Right ventricle myocardium superior (tissue), 1 donor: ENCODE measurements at regions not wholly inside any gene's neighbourhood (a gene's known extent, or its start where the extent isn't known, plus 50 kb on each side); places are given as distances from the start of the nearest gene placed in this dataset.

Experiments
- ATAC-seq: fragments of 200-7000 bp; cut with Tn5 transposase; one replicate; pipeline ENCODE4 v1.9.1; 2020; ENCODE audit warnings: mild to moderate bottlenecking; ENCODE audit not compliant: poor library complexity
- DNase-seq: peaks from one replicate; pipeline ENCODE4 v3.0.0-alpha.2; 2020
- intact Hi-C: fragments of 100-400 bp; cut with DNase I; formaldehyde crosslinking; loops from one replicate; pipeline ENCODE4 v1.11.2; 2022
- donor health status: DM: no; HTN: yes; CAD: no; lungs with severe emphysema.

- DNase-seq (no peak), ATAC-seq (no peak)
- intact Hi-C loops: no loop called here
These were observed 90.7 kb upstream of the MOCS2 start for GRCh38 chr5:53200306-53200705.

DNA sequence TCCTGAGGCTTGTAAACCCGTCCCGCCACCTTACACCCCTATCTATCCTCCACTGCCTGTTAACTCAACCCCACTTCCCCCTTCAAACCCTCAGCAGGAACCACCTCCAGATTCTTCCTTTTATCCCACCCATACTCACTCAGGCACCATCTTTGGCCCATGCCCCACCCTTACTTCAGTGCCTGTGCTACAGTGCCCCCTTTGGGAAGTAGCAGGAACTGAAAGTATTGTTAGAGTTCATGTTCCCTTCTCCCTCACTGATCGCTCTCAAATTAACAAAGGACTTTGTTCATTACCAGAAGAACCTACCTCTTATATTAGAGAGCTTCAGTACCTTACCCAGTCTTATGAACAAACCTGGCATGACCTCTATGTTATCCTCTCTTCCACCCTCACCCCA is 92.2 kb upstream of the MOCS2 start:
- DNase-seq: no peak
- ATAC-seq: no peak
- intact Hi-C loops: no loop called here

- no peak for ATAC-seq
- no peak for DNase-seq
- intact Hi-C loops: no loop called here
These were observed 97.0 kb upstream of the MOCS2 start for GRCh38 chr5:53206562-53206961.

DNA sequence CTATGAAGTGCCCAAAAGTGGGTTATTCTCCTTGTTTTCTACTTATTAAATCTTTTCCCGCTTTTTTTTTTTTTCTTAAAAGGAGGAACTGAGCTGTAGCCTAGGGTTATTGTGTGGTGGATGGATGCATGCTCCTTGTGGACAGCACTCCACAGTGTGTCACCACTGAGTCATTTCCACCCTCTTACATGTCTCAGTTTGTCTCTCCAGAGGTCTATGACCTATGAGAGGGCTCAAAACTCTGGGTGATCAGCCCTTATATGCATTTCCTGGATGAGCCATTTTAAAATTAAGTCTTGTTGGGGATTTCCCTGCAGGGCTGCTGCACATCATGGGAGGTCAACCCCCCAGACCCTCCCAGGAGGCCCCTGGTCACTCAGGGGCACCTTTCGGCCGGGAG is 102.2 kb upstream of the MOCS2 start:
- DNase-seq: no peak
- no peak for ATAC-seq
- intact Hi-C loops: no loop called here

GRCh38 chr5:53219174-53219573 is 109.6 kb upstream of the MOCS2 start:
- intact Hi-C loops: no loop called here
- no peak for ATAC-seq
- DNase-seq: no peak

DNA sequence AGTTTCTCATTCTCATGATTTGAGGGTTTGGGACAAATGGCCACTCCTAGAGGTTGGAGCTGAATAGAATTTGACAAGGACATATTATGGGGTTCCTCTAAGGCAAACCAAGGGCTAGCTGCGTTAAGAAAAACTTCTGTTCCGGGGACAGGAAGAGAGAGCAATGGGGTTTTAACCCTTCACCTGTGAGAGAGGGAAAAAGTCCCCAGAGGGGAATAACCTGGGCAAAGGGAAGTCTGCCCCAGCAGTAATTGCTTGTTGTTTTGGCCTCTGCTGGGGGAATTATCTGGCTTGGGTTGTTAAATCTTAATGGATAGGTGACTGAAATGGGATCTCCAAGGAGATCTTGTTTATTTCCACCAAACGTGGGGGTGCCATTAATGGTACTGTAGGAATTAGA is 110.1 kb upstream of the MOCS2 start:
- intact Hi-C loops: no loop called here
- DNase-seq (no peak), ATAC-seq (no peak)

GRCh38 chr5:53233645-53234405 is 124.3 kb upstream of the MOCS2 start:
- ATAC-seq: no peak
- intact Hi-C loops: no loop called here
- no peak for DNase-seq

GRCh38 chr5:53236683-53237082 is 127.1 kb upstream of the MOCS2 start:
- intact Hi-C loops: no loop called here
- no peak for ATAC-seq
- no peak for DNase-seq

DNA sequence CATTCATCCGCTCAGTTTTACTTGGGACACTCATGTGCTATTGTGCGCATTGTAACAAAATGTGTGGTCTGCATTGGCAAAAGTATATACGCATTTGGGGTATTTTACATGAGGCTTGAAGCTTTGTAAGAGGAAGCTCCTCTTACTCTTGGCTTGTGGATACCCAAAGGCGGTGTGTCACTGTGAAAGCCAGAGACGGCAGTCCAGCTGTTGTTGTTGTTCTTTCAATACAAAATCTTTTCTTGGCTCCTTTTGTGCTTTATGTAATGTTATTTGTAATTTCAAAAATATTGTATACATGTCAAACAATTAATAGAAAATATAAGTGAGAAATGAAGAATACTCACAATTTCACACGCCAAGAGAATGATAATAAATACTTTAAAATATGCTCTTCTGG is 128.3 kb upstream of the MOCS2 start:
- ATAC-seq: no peak
- DNase-seq: no peak
- intact Hi-C loops: no loop called here

DNA sequence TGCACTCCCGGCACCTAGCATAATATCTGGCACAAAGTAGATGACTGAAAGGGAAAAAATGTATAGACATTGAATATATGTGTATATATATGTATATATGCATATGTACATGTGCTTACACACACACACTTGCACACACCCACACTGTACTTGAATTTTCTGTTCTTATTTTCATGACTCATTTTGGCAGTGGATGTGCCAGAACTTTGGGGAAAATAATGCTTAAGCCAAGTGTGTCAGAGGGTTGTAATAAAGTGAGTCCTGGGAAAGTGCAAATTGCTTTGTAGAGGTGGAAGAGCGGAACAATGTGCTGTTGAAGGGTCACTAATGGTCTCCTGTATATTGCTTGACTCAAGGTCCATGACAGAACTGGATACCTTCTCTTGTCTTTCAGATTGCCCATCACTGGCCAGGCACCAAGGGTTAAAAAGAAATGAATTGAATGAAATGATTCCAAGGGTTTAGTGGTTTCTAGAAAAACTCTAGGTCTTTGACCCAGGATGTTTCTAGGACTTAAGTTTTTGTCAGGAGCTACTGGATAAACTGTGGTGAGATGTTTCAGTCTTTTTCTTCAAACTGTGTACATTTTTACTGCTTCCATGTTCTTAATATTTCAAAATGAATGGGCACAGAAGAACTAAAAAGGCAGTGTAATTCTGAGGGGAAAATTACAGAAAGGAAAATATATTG is 129.9 kb upstream of the MOCS2 start:
- DNase-seq (no peak), ATAC-seq (no peak)
- intact Hi-C loops: no loop called here

DNA sequence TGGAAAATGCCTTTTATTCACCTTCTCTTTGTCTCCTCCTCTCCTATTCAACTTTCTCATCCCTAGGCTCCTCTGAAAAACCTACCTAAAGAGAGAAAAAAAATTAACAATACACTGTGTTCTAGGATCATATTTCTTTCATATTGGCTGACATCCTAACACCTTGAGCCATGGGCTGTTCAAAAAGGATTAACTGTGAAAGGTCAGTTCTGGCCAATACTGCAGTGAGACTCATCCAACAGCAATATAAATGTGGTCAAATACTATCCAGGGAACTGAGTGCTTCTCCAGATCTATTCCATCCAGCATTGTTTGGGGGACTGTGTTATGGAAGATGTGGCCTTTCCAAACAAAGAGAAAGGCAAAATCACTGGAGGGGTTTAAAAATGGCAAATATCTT is 131.1 kb upstream of the MOCS2 start:
- ATAC-seq: no peak
- intact Hi-C loops: no loop called here
- no peak for DNase-seq

DNA sequence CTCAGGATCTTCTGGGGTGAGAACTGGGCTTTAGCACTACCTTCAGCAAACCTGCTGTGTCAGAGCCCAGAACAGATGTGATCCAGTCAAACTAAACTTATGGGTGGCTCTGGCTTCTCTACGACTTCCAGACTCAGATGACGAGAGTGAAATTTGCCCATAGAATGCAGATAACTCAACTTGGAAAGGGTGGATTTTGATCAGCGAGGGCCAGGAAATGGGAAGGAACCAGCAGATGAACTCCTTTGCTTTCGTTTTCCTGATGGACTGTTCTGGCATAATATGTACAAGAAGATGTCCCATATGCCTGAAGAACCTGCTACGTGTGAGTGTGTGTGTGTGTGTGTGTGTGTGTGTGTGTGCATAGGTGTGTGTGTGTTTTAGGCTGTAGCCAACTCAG is 132.0 kb upstream of the MOCS2 start:
- DNase-seq: no peak
- intact Hi-C loops: no loop called here
- no peak for ATAC-seq

DNA sequence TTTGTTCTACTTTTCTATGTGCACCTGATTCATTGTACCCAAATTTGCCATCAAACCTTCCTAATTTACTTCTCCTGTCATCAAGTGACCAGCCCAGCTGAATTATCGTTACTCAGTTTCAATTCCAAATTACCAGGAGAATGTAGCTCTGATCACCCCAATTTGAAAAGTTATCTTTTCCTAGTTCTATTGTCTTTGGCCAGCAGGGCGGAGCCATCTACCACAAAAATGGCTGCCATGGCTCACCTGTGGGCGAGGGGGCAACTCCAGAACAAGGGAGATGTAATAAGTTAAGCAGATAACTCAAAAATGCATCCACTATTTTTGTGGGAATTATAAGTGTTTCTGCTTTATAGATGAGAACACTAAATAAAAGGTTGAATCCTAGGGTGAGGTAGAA is 133.8 kb upstream of the MOCS2 start:
- no peak for DNase-seq
- ATAC-seq: no peak
- intact Hi-C loops: no loop called here

DNA sequence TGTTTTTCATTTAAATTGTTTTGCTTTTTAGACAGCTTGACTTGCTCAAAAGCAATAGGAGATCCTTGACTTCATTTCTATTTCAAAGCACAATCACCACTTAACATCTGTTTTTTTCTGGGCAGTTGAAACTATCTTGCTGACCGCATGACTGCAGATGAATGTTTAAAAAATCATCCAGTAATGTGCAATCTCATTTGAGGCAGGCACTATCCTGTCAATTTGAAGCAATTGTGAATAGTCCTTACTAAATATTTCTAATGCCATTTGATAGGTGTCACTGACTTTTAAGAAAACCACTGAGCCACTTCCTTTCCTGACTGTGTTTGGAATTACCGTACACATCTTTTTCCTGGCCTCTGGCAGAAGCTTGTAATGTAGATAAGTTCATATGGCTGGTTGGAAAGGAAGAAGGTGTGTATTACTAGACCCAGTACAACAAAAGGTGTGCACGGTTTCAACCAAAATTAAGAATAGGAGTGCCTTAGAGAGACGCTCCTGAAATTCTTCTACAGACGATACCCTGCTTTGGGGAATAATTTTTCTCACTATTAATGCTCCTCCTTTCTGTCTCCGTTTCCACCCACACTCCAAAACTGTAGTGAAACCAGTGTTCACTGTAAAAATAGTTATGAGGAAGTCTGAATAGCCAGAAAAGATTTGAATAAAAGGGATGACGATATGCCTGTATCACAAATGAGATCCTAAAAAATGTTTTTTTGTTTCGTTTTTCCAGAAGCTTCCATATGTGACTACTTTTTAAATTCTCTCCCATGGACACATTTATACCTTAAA is 136.7 kb upstream of the MOCS2 start:
- ATAC-seq: no peak

GRCh38 chr5:53249529-53250200 is 140.1 kb upstream of the MOCS2 start:
- intact Hi-C loops: no loop called here
- ATAC-seq: no peak
- DNase-seq: no peak

More for the DNA sequence above, 136.7 kb upstream of the MOCS2 start:
- no peak for DNase-seq
- intact Hi-C loops: no loop called here

DNA sequence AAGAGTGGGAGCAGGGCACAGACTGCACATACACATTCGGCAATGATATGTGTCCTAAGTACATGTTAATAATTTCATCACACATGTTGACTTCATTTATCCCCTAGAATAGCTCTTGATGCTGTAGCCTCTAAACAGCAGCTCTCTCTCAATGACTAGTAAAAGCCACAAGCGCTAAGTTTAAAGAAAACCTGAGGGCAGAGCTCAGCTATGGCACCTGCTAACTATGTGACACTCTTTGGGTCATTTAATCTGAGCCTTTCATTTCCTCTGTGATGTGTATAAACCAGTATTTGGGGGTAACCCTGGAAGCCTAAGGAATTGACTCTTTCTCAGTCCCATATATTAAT is 140.6 kb upstream of the MOCS2 start:
- DNase-seq: no peak
- intact Hi-C loops: no loop called here
- no peak for ATAC-seq

DNA sequence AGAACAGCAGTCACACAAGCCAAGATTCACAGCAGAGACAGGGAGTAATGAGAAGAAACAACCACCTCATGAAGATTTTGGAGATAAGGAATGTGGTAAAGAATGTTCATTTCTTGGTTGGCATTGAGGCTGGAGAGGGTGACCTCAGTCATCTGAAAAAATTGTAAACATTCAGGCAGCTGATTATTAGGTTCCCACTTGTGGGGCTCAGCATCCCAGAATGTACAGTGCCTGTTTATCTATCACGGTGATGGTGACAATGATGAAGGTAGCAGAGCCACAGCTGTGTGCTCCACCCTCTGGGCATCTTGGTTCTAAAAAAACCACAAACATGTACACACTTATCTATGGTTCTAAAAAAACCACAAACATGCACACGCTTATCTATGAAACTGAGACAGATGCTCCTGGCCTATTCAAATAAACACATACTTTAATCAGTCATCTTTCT is 143.9 kb upstream of the MOCS2 start:
- ATAC-seq: no peak
- intact Hi-C loops: no loop called here
- no peak for DNase-seq

DNA sequence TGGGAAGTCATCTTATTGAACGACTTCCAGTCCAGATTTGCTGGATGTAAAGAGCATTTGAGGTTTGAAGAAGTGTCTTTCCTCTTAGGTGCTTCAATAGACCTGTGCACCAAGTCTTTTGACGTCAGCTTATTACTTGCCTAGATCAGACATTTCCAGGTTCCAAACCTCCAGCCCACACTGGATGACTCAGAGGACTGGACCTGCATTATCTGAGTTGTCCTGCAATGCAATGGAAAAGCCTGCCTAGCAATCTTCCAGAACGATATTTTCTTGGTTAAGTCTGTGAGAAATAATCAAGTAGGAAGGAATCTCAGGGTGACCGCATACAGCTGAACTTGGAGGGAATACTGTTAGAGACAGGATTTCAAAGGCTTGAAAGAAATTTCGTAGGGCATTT is 147.2 kb upstream of the MOCS2 start:
- intact Hi-C loops: no loop called here
- no peak for ATAC-seq
- no peak for DNase-seq

DNA sequence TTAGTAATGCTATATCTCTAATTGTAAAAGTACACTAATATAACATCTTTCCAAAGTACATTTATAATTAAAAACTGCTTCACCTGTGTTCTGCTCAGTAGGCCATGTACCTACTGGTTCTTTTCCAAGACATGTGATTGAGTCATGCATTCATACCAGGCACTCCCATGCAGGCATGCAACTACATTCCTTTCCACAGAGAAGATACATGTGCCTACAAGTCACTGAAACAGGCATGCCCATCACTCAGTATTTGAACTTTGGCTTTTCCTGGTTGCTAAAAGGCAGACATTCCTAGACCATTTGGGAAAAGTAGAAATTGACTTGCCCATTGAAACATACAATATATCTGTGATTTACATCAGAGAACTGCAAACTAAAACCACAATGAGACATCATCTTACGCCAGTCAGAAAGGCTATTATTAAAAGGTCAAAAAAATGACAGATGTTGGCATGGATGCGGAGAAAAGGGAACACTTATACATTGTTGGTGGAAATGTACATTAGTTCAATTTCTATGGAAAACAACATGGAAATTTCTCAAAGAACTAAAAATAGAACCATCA is 148.3 kb upstream of the MOCS2 start:
- intact Hi-C loops: no loop called here
- ATAC-seq: no peak
- no peak for DNase-seq
